AG04449 (cell line): ENCODE measurements at regions not wholly inside any gene's neighbourhood (a gene's known extent, or its start where the extent isn't known, plus 50 kb on each side); places are given as distances from the start of the nearest gene placed in this dataset.
"Not testable (repeated sequence)": the region's sequence is repeated elsewhere in the genome, so short reads cannot be mapped to it uniquely, and the experiment has no call there.

Experiments
- CTCF ChIA-PET: fragments of 350-600 bp; formaldehyde crosslinking; extraction: SDS; loops from one replicate; lab custom pipeline; 2021; ENCODE audit warnings: antibody characterized with exemption; lab: Yijun Ruan, JAX
- POLR2A ChIA-PET: fragments of 400-600, 350-600 bp; formaldehyde crosslinking; extraction: SDS; loops from one replicate; lab custom pipeline; 2020; ENCODE audit warnings: antibody characterized with exemption, inconsistent platforms; lab: Yijun Ruan, JAX
- DNase-seq: peaks from one replicate; pipeline ENCODE4 v3.0.0-alpha.2; 2010; ENCODE audit warnings: low read depth, low spot score
- H3K4me3 ChIP-seq: 2 replicates; pipeline ENCODE4 v1.5.1; 2011; ENCODE audit warnings: low read depth, mild to moderate bottlenecking, control low read depth, low read length
- CTCF ChIP-seq: IDR thresholded peaks from one replicate; pipeline ENCODE4 v1.5.1; 2011; ENCODE audit warnings: mild to moderate bottlenecking, moderate library complexity, low read length, control low read depth, inconsistent platforms; ENCODE audit not compliant: insufficient read depth; ENCODE audit errors: missing control alignments

GRCh38 chr5:60493372-60493771, 206.6 kb downstream of the DEPDC1B start:
- ChIA-PET POLR2A (no interaction called here), CTCF (no interaction called here)
- no peak for TF ChIP-seq CTCF

GRCh38 chr5:60492958-60493357, 207.0 kb downstream of the DEPDC1B start:
- H3K4me3 ChIP-seq = no peak overlapping the region
- ChIA-PET CTCF (no interaction called here), POLR2A (no interaction called here)
- TF ChIP-seq CTCF = no peak
- DNase-seq = no peak

More at GRCh38 chr5:60493372-60493771, 206.6 kb downstream of the DEPDC1B start:
- no peak for DNase-seq
- H3K4me3 ChIP-seq = no peak overlapping the region

GRCh38 chr5:60492358-60492757, 207.6 kb downstream of the DEPDC1B start:
- CTCF ChIA-PET, DNase-seq, POLR2A ChIA-PET, H3K4me3 ChIP-seq: not testable (repeated sequence)

- H3K4me3 ChIP-seq = no peak overlapping the region
- POLR2A ChIA-PET = no interaction called here
- CTCF ChIA-PET = no interaction called here
- no peak for DNase-seq
- TF ChIP-seq CTCF = no peak
These were observed 209.3 kb downstream of the DEPDC1B start for GRCh38 chr5:60490597-60491166.

GRCh38 chr5:60489856-60490255, 210.1 kb downstream of the DEPDC1B start:
- H3K4me3 ChIP-seq = no peak overlapping the region
- ChIA-PET POLR2A (no interaction called here), CTCF (no interaction called here)
- DNase-seq = no peak
- TF ChIP-seq CTCF = no peak

- DNase-seq = no peak
- POLR2A ChIA-PET = no interaction called here
- TF ChIP-seq CTCF = no peak
- H3K4me3 ChIP-seq = no peak overlapping the region
- CTCF ChIA-PET = no interaction called here
These were observed 210.6 kb downstream of the DEPDC1B start for GRCh38 chr5:60489377-60489776.

- DNase-seq = no peak
- no peak for TF ChIP-seq CTCF
- H3K4me3 ChIP-seq = peak overlapping the region; percentile 37; the same call in 1 of the 2 replicates
- ChIA-PET POLR2A (no interaction called here), CTCF (no interaction called here)
These were observed 211.4 kb downstream of the DEPDC1B start for GRCh38 chr5:60488466-60489130.
